CD14-positive monocyte (primary cell): ENCODE measurements at regions not wholly inside any gene's neighbourhood (a gene's known extent, or its start where the extent isn't known, plus 50 kb on each side); places are given as distances from the start of the nearest gene placed in this dataset.

Source experiments
- DNase-seq, 3 donors: peaks; one replicate each; pipeline ENCODE4 v3.0.0-alpha.2; 2011 to 2022
- H2AFZ ChIP-seq: 2 replicates; pipeline ENCODE4 v1.6.0; 2012; ENCODE audit warnings: mild to moderate bottlenecking, low read depth, low read length, inconsistent platforms; ENCODE audit not compliant: insufficient read depth, poor library complexity, severe bottlenecking
- H3K27ac ChIP-seq, 2 donors: 1 replicate in 1 of 2; 2 replicates in 1 of 2; pipeline ENCODE4 v1.5.1; 2012 to 2013; ENCODE audit warnings: low read length in 2 of 2, control low read depth in 1 of 2, inconsistent platforms in 1 of 2, low read depth in 1 of 2, mild to moderate bottlenecking in 1 of 2
- H3K27me3 ChIP-seq, 2 donors: one replicate each; pipeline versions ENCODE4 v1.6.0 to v1.6.1; 2011 to 2013; ENCODE audit warnings: low read length in 2 of 2; ENCODE audit not compliant: control insufficient read depth in 2 of 2, insufficient read depth in 2 of 2
- H3K36me3 ChIP-seq, 2 donors: replicated peaks in 1 of 2; 1 replicate in 1 of 2; 2 replicates in 1 of 2; pipeline versions ENCODE4 v1.5.1 to v1.6.1; 2012 to 2013; ENCODE audit warnings: low read length in 2 of 2, control low read depth in 1 of 2, inconsistent platforms in 1 of 2, mild to moderate bottlenecking in 1 of 2; ENCODE audit not compliant: insufficient read depth in 2 of 2, control insufficient read depth in 1 of 2
- H3K4me1 ChIP-seq, 2 donors: 1 replicate in 1 of 2; 2 replicates in 1 of 2; pipeline versions ENCODE4 v1.5.1 to v1.6.1; 2012 to 2013; ENCODE audit warnings: low read length in 2 of 2, control low read depth in 1 of 2, inconsistent platforms in 1 of 2, mild to moderate bottlenecking in 1 of 2, moderate library complexity in 1 of 2; ENCODE audit not compliant: insufficient read depth in 2 of 2, control insufficient read depth in 1 of 2
- H3K4me2 ChIP-seq: replicated peaks from 2 replicates; pipeline ENCODE3; 2012; ENCODE audit warnings: low read length, moderate library complexity, mild to moderate bottlenecking; ENCODE audit not compliant: poor library complexity, severe bottlenecking; ENCODE audit errors: extremely low read depth
- H3K4me3 ChIP-seq, 3 experiments: fragments of 200-600 bp in 1 of 3; sonication (generic) in 1 of 3; replicated peaks in 1 of 3; 1 replicate in 2 of 3; 2 replicates in 1 of 3; pipeline ENCODE4 v1.5.1; 2011 to 2013; ENCODE audit warnings: low read length in 3 of 3, mild to moderate bottlenecking in 3 of 3, control low read depth in 2 of 3, low read depth in 2 of 3, inconsistent platforms in 1 of 3, moderate library complexity in 1 of 3
- H3K79me2 ChIP-seq: 2 replicates; pipeline ENCODE4 v1.6.0; 2012; ENCODE audit warnings: mild to moderate bottlenecking, control low read depth, inconsistent platforms, low read length, moderate library complexity; ENCODE audit not compliant: insufficient read depth
- H3K9ac ChIP-seq: 2 replicates; pipeline ENCODE4 v1.6.0; 2017; ENCODE audit warnings: low read length, mild to moderate bottlenecking; ENCODE audit not compliant: insufficient read depth, poor library complexity, severe bottlenecking
- H3K9me3 ChIP-seq, 2 donors: replicated peaks in 1 of 2; 1 replicate in 1 of 2; 2 replicates in 1 of 2; pipeline versions ENCODE4 v1.5.1 to v1.6.1; 2012 to 2013; ENCODE audit warnings: low read length in 2 of 2, control low read depth in 1 of 2; ENCODE audit not compliant: control insufficient read depth in 1 of 2, insufficient read depth in 1 of 2
- H4K20me1 ChIP-seq: 2 replicates; pipeline ENCODE4 v1.6.0; 2012; ENCODE audit warnings: mild to moderate bottlenecking, low read length, control low read depth, moderate library complexity; ENCODE audit not compliant: insufficient read depth
- H3K27ac Mint-ChIP-seq, 7 donors: one replicate each; pipeline ENCODE4 v1.8.0; 2020; ENCODE audit warnings: mild to moderate bottlenecking in 7 of 7, mixed read lengths in 7 of 7, moderate library complexity in 6 of 7, inconsistent platforms in 2 of 7
- H3K27me3 Mint-ChIP-seq, 3 donors: one replicate each; pipeline ENCODE4 v1.8.0; 2021 to 2022; ENCODE audit warnings: low read depth in 3 of 3, mild to moderate bottlenecking in 3 of 3, mixed read lengths in 3 of 3, moderate library complexity in 3 of 3, inconsistent platforms in 1 of 3
- H3K36me3 Mint-ChIP-seq, 2 donors: one replicate each; pipeline ENCODE4 v1.8.0; 2020; ENCODE audit warnings: mixed read lengths in 2 of 2, inconsistent platforms in 1 of 2, mild to moderate bottlenecking in 1 of 2
- H3K4me1 Mint-ChIP-seq: one replicate; pipeline ENCODE4 v1.8.0; 2020; ENCODE audit warnings: mild to moderate bottlenecking, mixed read lengths
- H3K4me3 Mint-ChIP-seq, 2 donors: one replicate each; pipeline ENCODE4 v1.8.0; 2020; ENCODE audit warnings: mild to moderate bottlenecking in 2 of 2, mixed read lengths in 2 of 2, moderate library complexity in 1 of 2
- H3K9me3 Mint-ChIP-seq, 7 donors: one replicate each; pipeline ENCODE4 v1.8.0; 2020 to 2022; ENCODE audit warnings: mixed read lengths in 7 of 7, mild to moderate bottlenecking in 6 of 7, moderate library complexity in 6 of 7, inconsistent platforms in 2 of 7
- WGBS: methylation state at CpG from one replicate; pipeline ENCODE4 v1.1.5; 2013; ENCODE audit warnings: missing lambda C conversion rate; ENCODE audit not compliant: insufficient coverage; 5-methylcytosine and 5-hydroxymethylcytosine counted together
- intact Hi-C, 2 donors: fragments of 100-400 bp; cut with micrococcal nuclease; formaldehyde crosslinking; loops; one replicate each; pipeline versions ENCODE4 v1.15.0 to v1.15.1; 2023
- TF ChIP-seq, protein P1 (sequence below): fragments of 200-600 bp; IDR thresholded peaks from one replicate; pipeline ENCODE4 v1.8.0; 2022; ENCODE audit warnings: antibody characterized with exemption, mild to moderate bottlenecking

- Histone ChIP-seq H3K4me1 (no peaks in the 10 kb centered on the region), H3K4me2 (no peak overlapping the region), H3K27ac (no peak overlapping the region), H3K79me2 (no peaks in the 10 kb centered on the region), H2AFZ (no peak overlapping the region), H4K20me1 (peaks cover 27% of the 10 kb centered on the region), H3K27me3 (no peaks in the 10 kb centered on the region), H3K9me3 (no peaks in the 10 kb centered on the region), H3K9ac (no peak overlapping the region), H3K36me3 (peaks cover 33 to 55% of the 10 kb centered on the region in 2 donors), H3K4me3 (no peak overlapping the region)
- intact Hi-C loops: no loop called here
- 98% methylated on average over 4 of the region's 4 CpGs for WGBS
- H3K27me3 Mint-ChIP-seq: no peaks in the 10 kb centered on the region
- H3K4me1 Mint-ChIP-seq: no peaks in the 10 kb centered on the region
- no peak overlapping the region for H3K27ac Mint-ChIP-seq
- no peaks in the 10 kb centered on the region for H3K9me3 Mint-ChIP-seq
- no peak overlapping the region for H3K4me3 Mint-ChIP-seq
- TF ChIP-seq, protein P1, sequence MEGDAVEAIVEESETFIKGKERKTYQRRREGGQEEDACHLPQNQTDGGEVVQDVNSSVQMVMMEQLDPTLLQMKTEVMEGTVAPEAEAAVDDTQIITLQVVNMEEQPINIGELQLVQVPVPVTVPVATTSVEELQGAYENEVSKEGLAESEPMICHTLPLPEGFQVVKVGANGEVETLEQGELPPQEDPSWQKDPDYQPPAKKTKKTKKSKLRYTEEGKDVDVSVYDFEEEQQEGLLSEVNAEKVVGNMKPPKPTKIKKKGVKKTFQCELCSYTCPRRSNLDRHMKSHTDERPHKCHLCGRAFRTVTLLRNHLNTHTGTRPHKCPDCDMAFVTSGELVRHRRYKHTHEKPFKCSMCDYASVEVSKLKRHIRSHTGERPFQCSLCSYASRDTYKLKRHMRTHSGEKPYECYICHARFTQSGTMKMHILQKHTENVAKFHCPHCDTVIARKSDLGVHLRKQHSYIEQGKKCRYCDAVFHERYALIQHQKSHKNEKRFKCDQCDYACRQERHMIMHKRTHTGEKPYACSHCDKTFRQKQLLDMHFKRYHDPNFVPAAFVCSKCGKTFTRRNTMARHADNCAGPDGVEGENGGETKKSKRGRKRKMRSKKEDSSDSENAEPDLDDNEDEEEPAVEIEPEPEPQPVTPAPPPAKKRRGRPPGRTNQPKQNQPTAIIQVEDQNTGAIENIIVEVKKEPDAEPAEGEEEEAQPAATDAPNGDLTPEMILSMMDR: no peak
- no peak for DNase-seq
- peaks cover 40 to 48% of the 10 kb centered on the region in 2 donors for H3K36me3 Mint-ChIP-seq
Observed at GRCh38 chr10:28147706-28148105, 148.8 kb upstream of the ODAD2 start.

DNA sequence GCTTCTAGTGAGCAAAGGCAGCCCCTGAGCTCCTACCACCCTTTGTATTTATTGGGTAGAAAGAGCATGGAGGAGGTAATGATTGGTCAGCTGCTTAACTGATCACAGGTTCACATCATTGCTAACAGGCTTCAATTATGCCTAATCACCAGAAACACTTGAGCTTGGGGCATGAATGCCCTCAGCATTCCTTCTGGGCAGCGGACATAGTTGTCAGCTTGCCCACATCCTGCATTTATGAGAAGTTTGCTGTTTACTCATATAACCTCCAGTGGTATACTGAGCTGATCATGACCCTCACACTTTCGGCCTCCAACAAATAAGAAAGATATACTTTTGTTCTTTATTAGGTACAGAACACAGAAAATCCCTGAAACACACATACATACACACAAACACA, 140.3 kb upstream of the ODAD2 start:
- Histone ChIP-seq H3K27ac (no peak overlapping the region), H3K4me2 (no peak overlapping the region), H4K20me1 (peaks cover 5% of the 10 kb centered on the region), H3K4me1 (no peaks in the 10 kb centered on the region), H3K4me3 (no peak overlapping the region), H3K79me2 (no peaks in the 10 kb centered on the region), H3K9me3 (peaks cover 8 to 20% of the 10 kb centered on the region in 2 donors), H3K9ac (no peak overlapping the region), H3K36me3 (peaks cover 13 to 54% of the 10 kb centered on the region in 2 donors), H3K27me3 (no peaks in the 10 kb centered on the region), H2AFZ (no peak overlapping the region)
- intact Hi-C loops: no loop called here
- peaks cover 0 to 1% (median 0%) of the 10 kb centered on the region in 3 donors for H3K27me3 Mint-ChIP-seq
- peaks cover 14 to 24% (median 19%) of the 10 kb centered on the region in 7 donors for H3K9me3 Mint-ChIP-seq
- DNase-seq: no peak
- no peak overlapping the region for H3K27ac Mint-ChIP-seq
- peaks cover 45 to 59% of the 10 kb centered on the region in 2 donors for H3K36me3 Mint-ChIP-seq
- no CpG with 5 or more reads among the region's 2 CpGs for WGBS
- H3K4me1 Mint-ChIP-seq: no peaks in the 10 kb centered on the region
- H3K4me3 Mint-ChIP-seq: no peak overlapping the region
- TF ChIP-seq, protein P1: no peak
